A549 (cell line): ENCODE measurements at regions not wholly inside any gene's neighbourhood (a gene's known extent, or its start where the extent isn't known, plus 50 kb on each side); places are given as distances from the start of the nearest gene placed in this dataset.

Experiments
- ATAC-seq, 2 experiments: fragments of 200-7000 bp in 1 of 2; fragments of >200 bp in 1 of 2; cut with Nextera tagmentation in 1 of 2; cut with Tn5 transposase in 1 of 2; 3 replicates each; pipeline versions ENCODE4 v1.8.0 to v1.9.1; 2018 to 2020; ENCODE audit warnings: mild to moderate bottlenecking in 1 of 2, moderate library complexity in 1 of 2
- CTCF ChIA-PET: fragments of 300-600 bp; sonication (Branson Sonifier 250); formaldehyde crosslinking; extraction: SDS; loops from one replicate; lab custom pipeline; 2021; ENCODE audit warnings: antibody characterized with exemption, inconsistent platforms; lab: Yijun Ruan, JAX
- POLR2A ChIA-PET: fragments of 350-600 bp; formaldehyde crosslinking; extraction: SDS; loops from one replicate; lab custom pipeline; 2021; ENCODE audit warnings: antibody characterized with exemption, inconsistent platforms; lab: Yijun Ruan, JAX
- DNase-seq, 2 experiments: peaks; one replicate each; pipeline versions ENCODE4 v3.0.0 to v3.0.0-alpha.2; 2011 to 2016; ENCODE audit warnings: low read depth in 1 of 2, low spot score in 1 of 2
- FAIRE-seq: peaks from 2 replicates; lab custom pipeline; 2011; peaks lifted over from hg19 to GRCh38; lab: Jason Lieb, UNC
- H3K27ac ChIP-seq, 2 experiments: fragments of >200 bp; sonication (Bioruptor Twin); formaldehyde crosslinking; 3 replicates each; pipeline ENCODE4 v1.5.1; 2016 to 2017
- H3K4me1 ChIP-seq: fragments of >200 bp; sonication (Bioruptor Twin); formaldehyde crosslinking; 3 replicates; pipeline ENCODE4 v1.6.1; 2016
- H3K4me2 ChIP-seq: fragments of >200 bp; sonication (Bioruptor Twin); formaldehyde crosslinking; 3 replicates; pipeline ENCODE4 v1.6.1; 2016
- H3K4me3 ChIP-seq: fragments of >200 bp; sonication (Bioruptor Twin); formaldehyde crosslinking; 3 replicates; pipeline ENCODE4 v1.5.1; 2016
- H3K9me3 ChIP-seq: fragments of >200 bp; sonication (Bioruptor Twin); formaldehyde crosslinking; 3 replicates; pipeline ENCODE4 v1.6.1; 2016
- CBX2 ChIP-seq: fragments of 200-600 bp; sonication (generic); IDR thresholded peaks from 2 replicates; pipeline ENCODE4 v1.6.1; 2016; ENCODE audit warnings: low read depth, mild to moderate bottlenecking, borderline replicate concordance
- CBX8 ChIP-seq: fragments of 200-600 bp; sonication (generic); IDR thresholded peaks from 2 replicates; pipeline ENCODE4 v1.6.1; 2016
- EHMT2 ChIP-seq: fragments of 200-600 bp; sonication (generic); IDR thresholded peaks from 2 replicates; pipeline ENCODE4 v1.6.1; 2016; ENCODE audit warnings: antibody characterized with exemption, low read depth, mild to moderate bottlenecking, moderate library complexity
- ESRRA ChIP-seq: fragments of 150-350 bp; IDR thresholded peaks from 2 replicates; pipeline ENCODE4 v1.6.1; 2014; ENCODE audit warnings: mild to moderate bottlenecking, low read length, borderline replicate concordance
- FOSB ChIP-seq: fragments of 250-450 bp; sonication (Bioruptor Pico); IDR thresholded peaks from 2 replicates; pipeline ENCODE4 v1.5.0; 2020; ENCODE audit warnings: mild to moderate bottlenecking, moderate library complexity
- GATA3 ChIP-seq: IDR thresholded peaks from 2 replicates; pipeline ENCODE4 v1.6.1; 2012; ENCODE audit warnings: borderline replicate concordance
- HDAC2 ChIP-seq: fragments of 200-600 bp; sonication (generic); IDR thresholded peaks from 2 replicates; pipeline ENCODE4 v1.6.1; 2016
- HOXB13 ChIP-seq: fragments of 250-450 bp; sonication (Bioruptor Pico); IDR thresholded peaks from 2 replicates; pipeline ENCODE4 v1.5.0; 2020; ENCODE audit warnings: low read depth, mild to moderate bottlenecking, moderate library complexity
- JUN ChIP-seq, 2 experiments: fragments of >200 bp; sonication (Bioruptor Twin); formaldehyde crosslinking; IDR thresholded peaks; 2 replicates in 1 of 2; 3 replicates in 1 of 2; pipeline ENCODE4 v1.6.1; 2016 to 2017
- JUNB ChIP-seq: fragments of >200 bp; sonication (Bioruptor Twin); formaldehyde crosslinking; IDR thresholded peaks from 2 replicates; pipeline ENCODE4 v1.6.1; 2016
- KDM5A ChIP-seq: fragments of 200-600 bp; sonication (generic); IDR thresholded peaks from 2 replicates; pipeline ENCODE4 v1.6.1; 2016; ENCODE audit warnings: antibody characterized with exemption, mild to moderate bottlenecking
- MAZ ChIP-seq: fragments of 150-350 bp; IDR thresholded peaks from 2 replicates; pipeline ENCODE4 v1.6.1; 2014; ENCODE audit warnings: antibody characterized with exemption, low read depth, low read length, borderline replicate concordance
- MYC ChIP-seq: IDR thresholded peaks from 2 replicates; pipeline ENCODE4 v1.6.1; 2012; ENCODE audit warnings: mild to moderate bottlenecking, inconsistent platforms, low read length, improper control_type of control experiment, borderline replicate concordance
- NPAS2 ChIP-seq: fragments of 250-450 bp; sonication (Bioruptor Pico); IDR thresholded peaks from 2 replicates; pipeline ENCODE4 v1.8.0; 2022; ENCODE audit warnings: mild to moderate bottlenecking, moderate library complexity, borderline replicate concordance
- NR3C1 ChIP-seq: fragments of >200 bp; sonication (Bioruptor Twin); formaldehyde crosslinking; IDR thresholded peaks from 3 replicates; pipeline ENCODE4 v1.6.1; 2017
- POLR2AphosphoS2 ChIP-seq: conservative IDR thresholded peaks from 2 replicates; pipeline ENCODE4 v1.6.1; 2012; ENCODE audit warnings: low read length, improper control_type of control experiment, inconsistent platforms
- RAD21 ChIP-seq, 2 experiments: fragments of >200 bp in 1 of 2; sonication (Bioruptor Twin) in 1 of 2; formaldehyde crosslinking in 1 of 2; IDR thresholded peaks in 1 of 2; conservative IDR thresholded peaks in 1 of 2; 2 replicates in 1 of 2; 3 replicates in 1 of 2; pipeline ENCODE4 v1.6.1; 2012 to 2018; ENCODE audit warnings: inconsistent platforms in 1 of 2
- SMC3 ChIP-seq: fragments of >200 bp; sonication (Bioruptor Twin); formaldehyde crosslinking; IDR thresholded peaks from 3 replicates; pipeline ENCODE4 v1.6.1; 2018; ENCODE audit warnings: inconsistent platforms
- ZC3H11A ChIP-seq: fragments of 450-650 bp; IDR thresholded peaks from 2 replicates; pipeline ENCODE4 v1.6.1; 2014; ENCODE audit warnings: antibody characterized with exemption, mild to moderate bottlenecking
- ZFP36 ChIP-seq: fragments of 450-650 bp; IDR thresholded peaks from 2 replicates; pipeline ENCODE4 v1.6.1; 2014; ENCODE audit warnings: borderline replicate concordance; ENCODE audit not compliant: partially characterized antibody
- ZNF302 ChIP-seq: fragments of 250-450 bp; sonication (Bioruptor Pico); IDR thresholded peaks from 2 replicates; pipeline ENCODE4 v1.9.0; 2021; ENCODE audit warnings: inconsistent platforms, mild to moderate bottlenecking, moderate library complexity
- WGBS: methylation state at CpG from one replicate; pipeline ENCODE4 v1.1.6; 2017; ENCODE audit errors: missing lambda C conversion rate; 5-methylcytosine and 5-hydroxymethylcytosine counted together
- TF ChIP-seq, protein P1 (sequence below): fragments of >200 bp; sonication (Bioruptor Twin); formaldehyde crosslinking; IDR thresholded peaks from 3 replicates; pipeline ENCODE4 v1.6.1; 2016
- TF ChIP-seq, protein P2 (sequence below): fragments of 200-600 bp; sonication (generic); IDR thresholded peaks from 2 replicates; pipeline ENCODE4 v1.6.1; 2016; ENCODE audit warnings: antibody characterized with exemption, mild to moderate bottlenecking, moderate library complexity
- TF ChIP-seq, protein P3 (sequence below): IDR thresholded peaks from 2 replicates; pipeline ENCODE4 v1.6.1; 2012; ENCODE audit warnings: low read depth, borderline replicate concordance

DNA sequence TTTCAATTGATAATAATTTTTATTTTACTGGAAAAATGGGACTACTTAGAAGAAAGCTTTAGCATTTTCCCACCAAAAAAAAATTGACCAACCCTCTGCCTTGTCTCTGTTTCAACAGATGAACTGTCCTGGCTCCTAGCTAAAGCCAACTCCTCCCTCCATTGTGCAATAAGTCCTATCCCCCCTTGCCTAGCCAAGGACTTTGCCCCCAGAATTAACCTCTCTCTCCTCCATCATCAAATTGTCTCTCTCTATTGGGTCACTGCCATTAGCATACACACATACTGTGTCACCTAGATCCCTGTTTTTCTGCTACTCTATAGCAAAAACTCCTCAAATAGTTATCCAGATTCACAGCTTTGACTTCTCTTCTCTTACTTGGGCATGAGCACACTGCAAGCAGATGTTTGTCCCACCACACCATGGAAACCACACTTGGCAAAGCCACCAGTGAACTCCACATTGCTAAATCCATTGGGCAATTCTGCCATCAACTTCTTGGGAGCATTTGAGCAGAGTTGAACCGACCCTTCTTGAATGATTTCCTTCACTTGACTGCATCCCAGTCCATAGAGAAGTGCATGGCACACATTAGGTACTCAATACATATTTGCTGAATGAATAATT is 91.4 kb upstream of the NEBL start:
- DNase-seq (no peak), FAIRE-seq (no peak), ATAC-seq (no peak)
- H3K4me3 ChIP-seq = no peak overlapping the region
- TF ChIP-seq FOSB (no peak), ZFP36 (no peak), ZNF302 (CRISPR knock-in tag) (no peak), NPAS2 (CRISPR knock-in tag) (no peak), ESRRA (no peak), SMC3 (no peak), MYC (no peak), RAD21 (conservative IDR thresholded peaks at IDR 0.05 in 1 of 2, IDR thresholded peaks at IDR 0.05 in 1 of 2) (no peak), HOXB13 (CRISPR knock-in tag) (no peak)
- H3K9me3 ChIP-seq = no peaks in the 10 kb centered on the region
- ChIA-PET POLR2A (no interaction called here), CTCF (interaction anchor here (1.1 to 1.7 kb wide), 2 partner anchors 10 to 12 kb away, joined by 3 to 4 read pairs; no protein-coding TSS in a partner anchor)
- H3K4me2 ChIP-seq = no peak overlapping the region
- WGBS = 69% methylated on average over 1 of the region's 1 CpG
- peaks cover 16% of the 10 kb centered on the region; the same call in 2 of the 3 replicates for H3K4me1 ChIP-seq
- H3K27ac ChIP-seq = no peak overlapping the region

DNA sequence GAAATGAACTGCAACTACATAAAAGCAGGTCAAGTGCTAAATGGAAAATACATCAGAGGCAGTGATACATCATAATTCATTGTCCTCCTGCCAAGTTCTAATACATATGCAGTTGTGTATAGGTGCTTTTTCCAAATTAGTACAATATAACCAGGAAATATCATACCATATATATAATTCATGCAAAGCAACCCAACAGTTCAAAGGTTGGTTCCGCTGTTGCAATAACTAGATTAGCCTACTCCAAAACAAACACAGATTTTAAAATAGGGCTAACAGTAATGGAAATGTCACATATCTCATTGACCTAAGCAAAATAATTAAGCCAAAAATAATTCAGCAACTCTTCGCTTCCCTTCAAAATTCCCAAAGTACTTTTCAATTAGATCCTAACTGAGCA is 88.9 kb upstream of the NEBL start:
- ATAC-seq (no peak), DNase-seq (no peak), FAIRE-seq (no peak)
- Histone ChIP-seq H3K4me1 (peaks cover 15% of the 10 kb centered on the region; the same call in 2 of the 3 replicates), H3K27ac (no peak overlapping the region), H3K4me2 (no peak overlapping the region), H3K4me3 (no peak overlapping the region), H3K9me3 (no peaks in the 10 kb centered on the region)
- ChIA-PET CTCF (no interaction called here), POLR2A (no interaction called here)
- TF ChIP-seq JUN (IDR thresholded peaks at IDR 0.05) = no peak
- no peak for TF ChIP-seq HDAC2
- TF ChIP-seq, protein P1, sequence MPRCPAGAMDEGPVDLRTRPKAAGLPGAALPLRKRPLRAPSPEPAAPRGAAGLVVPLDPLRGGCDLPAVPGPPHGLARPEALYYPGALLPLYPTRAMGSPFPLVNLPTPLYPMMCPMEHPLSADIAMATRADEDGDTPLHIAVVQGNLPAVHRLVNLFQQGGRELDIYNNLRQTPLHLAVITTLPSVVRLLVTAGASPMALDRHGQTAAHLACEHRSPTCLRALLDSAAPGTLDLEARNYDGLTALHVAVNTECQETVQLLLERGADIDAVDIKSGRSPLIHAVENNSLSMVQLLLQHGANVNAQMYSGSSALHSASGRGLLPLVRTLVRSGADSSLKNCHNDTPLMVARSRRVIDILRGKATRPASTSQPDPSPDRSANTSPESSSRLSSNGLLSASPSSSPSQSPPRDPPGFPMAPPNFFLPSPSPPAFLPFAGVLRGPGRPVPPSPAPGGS = no peak
- no peak for TF ChIP-seq SMC3
- TF ChIP-seq MAZ = no peak
- TF ChIP-seq POLR2AphosphoS2 = no peak
- no peak for TF ChIP-seq ZC3H11A
- TF ChIP-seq JUNB = no peak
- no peak for TF ChIP-seq ZNF302 (CRISPR knock-in tag)
- no peak for TF ChIP-seq CBX2
- TF ChIP-seq, protein P2, sequence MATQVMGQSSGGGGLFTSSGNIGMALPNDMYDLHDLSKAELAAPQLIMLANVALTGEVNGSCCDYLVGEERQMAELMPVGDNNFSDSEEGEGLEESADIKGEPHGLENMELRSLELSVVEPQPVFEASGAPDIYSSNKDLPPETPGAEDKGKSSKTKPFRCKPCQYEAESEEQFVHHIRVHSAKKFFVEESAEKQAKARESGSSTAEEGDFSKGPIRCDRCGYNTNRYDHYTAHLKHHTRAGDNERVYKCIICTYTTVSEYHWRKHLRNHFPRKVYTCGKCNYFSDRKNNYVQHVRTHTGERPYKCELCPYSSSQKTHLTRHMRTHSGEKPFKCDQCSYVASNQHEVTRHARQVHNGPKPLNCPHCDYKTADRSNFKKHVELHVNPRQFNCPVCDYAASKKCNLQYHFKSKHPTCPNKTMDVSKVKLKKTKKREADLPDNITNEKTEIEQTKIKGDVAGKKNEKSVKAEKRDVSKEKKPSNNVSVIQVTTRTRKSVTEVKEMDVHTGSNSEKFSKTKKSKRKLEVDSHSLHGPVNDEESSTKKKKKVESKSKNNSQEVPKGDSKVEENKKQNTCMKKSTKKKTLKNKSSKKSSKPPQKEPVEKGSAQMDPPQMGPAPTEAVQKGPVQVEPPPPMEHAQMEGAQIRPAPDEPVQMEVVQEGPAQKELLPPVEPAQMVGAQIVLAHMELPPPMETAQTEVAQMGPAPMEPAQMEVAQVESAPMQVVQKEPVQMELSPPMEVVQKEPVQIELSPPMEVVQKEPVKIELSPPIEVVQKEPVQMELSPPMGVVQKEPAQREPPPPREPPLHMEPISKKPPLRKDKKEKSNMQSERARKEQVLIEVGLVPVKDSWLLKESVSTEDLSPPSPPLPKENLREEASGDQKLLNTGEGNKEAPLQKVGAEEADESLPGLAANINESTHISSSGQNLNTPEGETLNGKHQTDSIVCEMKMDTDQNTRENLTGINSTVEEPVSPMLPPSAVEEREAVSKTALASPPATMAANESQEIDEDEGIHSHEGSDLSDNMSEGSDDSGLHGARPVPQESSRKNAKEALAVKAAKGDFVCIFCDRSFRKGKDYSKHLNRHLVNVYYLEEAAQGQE = no peak
- TF ChIP-seq CBX8 = no peak
- no peak for TF ChIP-seq MYC
- no peak for TF ChIP-seq KDM5A
- no peak for TF ChIP-seq FOSB
- TF ChIP-seq GATA3 = no peak
- TF ChIP-seq NR3C1 = no peak
- TF ChIP-seq, protein P3, sequence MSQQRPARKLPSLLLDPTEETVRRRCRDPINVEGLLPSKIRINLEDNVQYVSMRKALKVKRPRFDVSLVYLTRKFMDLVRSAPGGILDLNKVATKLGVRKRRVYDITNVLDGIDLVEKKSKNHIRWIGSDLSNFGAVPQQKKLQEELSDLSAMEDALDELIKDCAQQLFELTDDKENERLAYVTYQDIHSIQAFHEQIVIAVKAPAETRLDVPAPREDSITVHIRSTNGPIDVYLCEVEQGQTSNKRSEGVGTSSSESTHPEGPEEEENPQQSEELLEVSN = no peak
- no peak for TF ChIP-seq ZFP36
- TF ChIP-seq EHMT2 = no peak
- WGBS = 86% methylated on average over 2 of the region's 2 CpGs
